Type B pancreatic cell (in vitro differentiated cells): ENCODE measurements at regions not wholly inside any gene's neighbourhood (a gene's known extent, or its start where the extent isn't known, plus 50 kb on each side); places are given as distances from the start of the nearest gene placed in this dataset.

Experiments
- DNase-seq: peaks from one replicate; pipeline ENCODE4 v3.0.0; 2021; ENCODE audit warnings: mixed read lengths; ENCODE audit not compliant: unreplicated experiment; ENCODE audit errors: extremely low spot score
- H3K27ac Mint-ChIP-seq: 2 replicates; pipeline ENCODE4 v1.8.0; 2021; ENCODE audit warnings: mild to moderate bottlenecking, mixed read lengths
- H3K27me3 Mint-ChIP-seq: 2 replicates; pipeline ENCODE4 v1.8.0; 2021; ENCODE audit warnings: mixed read lengths
- H3K36me3 Mint-ChIP-seq: 2 replicates; pipeline ENCODE4 v1.8.0; 2021; ENCODE audit warnings: mixed read lengths
- H3K4me1 Mint-ChIP-seq: one replicate; pipeline ENCODE4 v1.8.0; 2021; ENCODE audit warnings: mixed read lengths; ENCODE audit not compliant: unreplicated experiment
- H3K4me3 Mint-ChIP-seq: 2 replicates; pipeline ENCODE4 v1.8.0; 2021; ENCODE audit warnings: mild to moderate bottlenecking, mixed read lengths
- H3K9me3 Mint-ChIP-seq: 2 replicates; pipeline ENCODE4 v1.8.0; 2021; ENCODE audit warnings: mixed read lengths
- TF ChIP-seq, protein P1 (sequence below): fragments of 200-600 bp; sonication (generic); conservative IDR thresholded peaks from 2 replicates; pipeline ENCODE4 v1.5.0; 2021; ENCODE audit warnings: antibody characterized with exemption, mild to moderate bottlenecking

DNA sequence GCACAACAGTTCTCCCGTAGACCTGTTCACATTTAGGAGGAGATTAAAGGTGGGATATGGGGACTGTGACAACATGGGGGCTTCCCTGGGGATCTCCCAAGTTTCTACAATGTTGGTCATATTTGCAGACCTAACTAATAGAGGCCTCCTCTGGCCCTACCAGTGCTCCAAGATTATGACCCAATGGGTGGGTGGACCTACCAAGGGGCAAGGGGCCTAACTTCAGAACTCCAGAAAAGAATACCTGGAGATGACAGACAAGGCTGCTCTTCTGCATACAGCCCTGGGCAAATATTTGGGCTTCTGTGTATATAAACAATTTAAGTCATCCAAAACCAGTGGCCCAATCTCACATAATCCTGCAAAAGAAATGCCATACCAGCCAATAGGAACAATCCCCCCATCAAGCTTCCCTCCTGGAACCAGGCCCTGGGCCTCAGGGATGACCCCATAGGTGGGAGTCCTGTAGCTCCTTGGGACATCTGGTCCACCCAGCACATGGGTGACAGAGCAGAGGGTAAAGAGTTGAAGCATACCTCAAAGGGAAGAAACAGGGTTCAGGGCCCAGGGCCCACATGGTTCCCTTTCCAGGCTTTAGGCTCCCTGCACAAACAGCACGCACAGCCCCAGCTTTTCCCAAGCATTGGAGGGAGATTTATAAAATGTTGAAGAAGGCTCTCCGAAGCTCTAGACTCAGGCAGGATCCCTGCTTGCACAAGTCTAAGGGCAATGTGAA is 86.1 kb upstream of the CHST15 start:
- TF ChIP-seq, protein P1, sequence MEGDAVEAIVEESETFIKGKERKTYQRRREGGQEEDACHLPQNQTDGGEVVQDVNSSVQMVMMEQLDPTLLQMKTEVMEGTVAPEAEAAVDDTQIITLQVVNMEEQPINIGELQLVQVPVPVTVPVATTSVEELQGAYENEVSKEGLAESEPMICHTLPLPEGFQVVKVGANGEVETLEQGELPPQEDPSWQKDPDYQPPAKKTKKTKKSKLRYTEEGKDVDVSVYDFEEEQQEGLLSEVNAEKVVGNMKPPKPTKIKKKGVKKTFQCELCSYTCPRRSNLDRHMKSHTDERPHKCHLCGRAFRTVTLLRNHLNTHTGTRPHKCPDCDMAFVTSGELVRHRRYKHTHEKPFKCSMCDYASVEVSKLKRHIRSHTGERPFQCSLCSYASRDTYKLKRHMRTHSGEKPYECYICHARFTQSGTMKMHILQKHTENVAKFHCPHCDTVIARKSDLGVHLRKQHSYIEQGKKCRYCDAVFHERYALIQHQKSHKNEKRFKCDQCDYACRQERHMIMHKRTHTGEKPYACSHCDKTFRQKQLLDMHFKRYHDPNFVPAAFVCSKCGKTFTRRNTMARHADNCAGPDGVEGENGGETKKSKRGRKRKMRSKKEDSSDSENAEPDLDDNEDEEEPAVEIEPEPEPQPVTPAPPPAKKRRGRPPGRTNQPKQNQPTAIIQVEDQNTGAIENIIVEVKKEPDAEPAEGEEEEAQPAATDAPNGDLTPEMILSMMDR, result no peak
- H3K27me3 Mint-ChIP-seq, result peaks cover 6% of the 10 kb centered on the region
- H3K36me3 Mint-ChIP-seq, result no peaks in the 10 kb centered on the region
- DNase-seq, result no peak
- no peak overlapping the region for H3K4me3 Mint-ChIP-seq
- no peaks in the 10 kb centered on the region for H3K9me3 Mint-ChIP-seq
- peaks cover 7% of the 10 kb centered on the region for H3K4me1 Mint-ChIP-seq
- no peak overlapping the region for H3K27ac Mint-ChIP-seq

DNA sequence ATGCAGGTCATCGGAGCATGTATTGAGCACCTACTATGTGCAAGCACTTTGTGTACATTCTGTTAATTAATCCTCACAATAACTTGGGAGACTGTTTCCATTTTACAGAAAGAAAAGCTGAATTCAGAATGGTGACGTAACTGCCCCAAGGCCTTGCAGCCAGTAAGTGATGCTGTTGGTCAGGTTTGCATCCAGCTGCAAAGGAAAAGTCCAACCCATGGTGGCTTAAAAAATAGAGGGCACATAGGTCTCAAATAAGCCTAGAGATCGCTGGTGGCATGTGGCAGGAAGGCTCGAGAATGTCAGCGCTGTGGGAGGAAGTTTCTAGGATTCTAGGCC is 83.8 kb upstream of the CHST15 start:
- no peak overlapping the region for H3K4me3 Mint-ChIP-seq
- no peaks in the 10 kb centered on the region for H3K9me3 Mint-ChIP-seq
- peaks cover 6% of the 10 kb centered on the region for H3K4me1 Mint-ChIP-seq
- TF ChIP-seq, protein P1, result no peak
- H3K36me3 Mint-ChIP-seq, result no peaks in the 10 kb centered on the region
- peaks cover 6% of the 10 kb centered on the region for H3K27me3 Mint-ChIP-seq
- no peak overlapping the region for H3K27ac Mint-ChIP-seq
- no peak for DNase-seq

DNA sequence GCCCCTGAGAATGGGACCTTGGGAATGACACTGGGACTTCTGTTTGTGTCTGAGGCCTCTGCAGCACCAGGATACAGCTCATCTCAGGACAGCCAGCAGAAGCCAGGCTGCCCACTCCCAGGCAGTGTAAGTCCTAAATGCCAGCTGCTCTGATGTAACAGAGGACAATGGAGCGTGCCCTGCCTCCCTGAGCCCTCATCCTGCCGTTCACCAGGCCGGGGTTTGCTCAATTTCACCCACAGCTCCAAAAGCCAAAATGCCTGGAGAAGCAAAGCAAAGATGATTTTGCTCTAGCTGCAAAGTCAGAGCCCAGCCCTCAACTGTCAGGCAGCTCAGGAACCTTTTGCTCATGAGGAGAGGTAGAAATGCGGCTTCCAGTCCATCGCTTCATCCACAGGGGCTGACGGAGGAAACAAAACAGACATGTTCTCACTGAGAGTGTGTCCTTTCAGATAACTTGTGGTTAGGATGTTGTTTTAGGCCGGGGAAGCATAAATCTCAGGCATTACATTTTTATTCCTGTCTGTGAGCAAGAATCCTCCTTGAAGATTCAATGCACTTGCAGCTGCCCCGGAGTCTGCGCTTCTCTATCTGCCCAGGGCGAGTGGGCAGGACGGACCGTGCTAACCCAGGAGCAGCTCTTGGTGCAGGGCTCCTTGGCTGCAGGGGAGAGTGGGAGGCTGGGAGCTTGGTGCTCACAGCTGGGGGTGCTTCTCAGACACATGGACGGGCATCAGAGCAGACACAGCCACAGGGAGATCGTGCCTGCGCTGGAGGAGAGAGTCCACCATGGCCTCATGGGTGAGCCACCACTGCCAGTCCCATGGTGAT is 83.2 kb upstream of the CHST15 start:
- no peak overlapping the region for H3K27ac Mint-ChIP-seq
- H3K9me3 Mint-ChIP-seq, result no peaks in the 10 kb centered on the region
- TF ChIP-seq, protein P1, result no peak
- H3K4me3 Mint-ChIP-seq, result no peak overlapping the region
- H3K4me1 Mint-ChIP-seq, result peaks cover 9% of the 10 kb centered on the region
- peaks cover 6% of the 10 kb centered on the region for H3K27me3 Mint-ChIP-seq
- no peaks in the 10 kb centered on the region for H3K36me3 Mint-ChIP-seq
- DNase-seq, result no peak

DNA sequence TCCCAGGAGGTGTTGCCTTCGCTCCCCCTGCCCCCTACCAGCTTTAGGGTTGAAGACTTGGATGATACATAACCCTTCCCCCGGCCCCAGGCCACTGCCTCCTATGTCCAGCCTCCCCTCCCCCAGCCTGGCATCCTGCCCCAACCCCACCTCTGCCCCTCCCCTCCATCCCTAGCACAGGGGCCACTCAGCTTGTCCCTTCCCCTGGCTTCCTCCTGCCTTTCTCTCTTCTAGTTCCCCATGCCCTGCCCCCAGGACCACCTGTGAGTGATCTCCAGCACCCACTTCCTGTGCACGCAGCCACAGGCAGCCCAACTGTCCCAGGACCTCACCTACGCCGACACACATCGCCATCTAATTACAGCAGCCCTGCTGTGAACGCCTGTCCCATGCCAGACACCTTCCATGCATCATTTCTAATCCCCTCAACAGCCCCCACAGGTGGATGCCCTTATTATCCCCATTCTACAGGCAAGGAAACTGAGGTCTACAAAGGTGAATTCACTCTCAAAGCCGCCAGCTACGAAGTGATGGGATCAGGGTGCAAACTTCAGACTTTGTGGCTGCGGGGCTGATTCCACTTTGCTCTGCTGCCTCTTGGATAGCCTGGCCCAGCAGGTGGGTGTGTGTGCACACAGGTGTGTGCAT is 82.4 kb upstream of the CHST15 start:
- H3K27ac Mint-ChIP-seq, result no peak overlapping the region
- no peak for DNase-seq
- H3K4me1 Mint-ChIP-seq, result peaks cover 9% of the 10 kb centered on the region
- H3K4me3 Mint-ChIP-seq, result no peak overlapping the region
- H3K9me3 Mint-ChIP-seq, result no peaks in the 10 kb centered on the region
- TF ChIP-seq, protein P1, result no peak
- H3K27me3 Mint-ChIP-seq, result peaks cover 6% of the 10 kb centered on the region
- H3K36me3 Mint-ChIP-seq, result no peaks in the 10 kb centered on the region

DNA sequence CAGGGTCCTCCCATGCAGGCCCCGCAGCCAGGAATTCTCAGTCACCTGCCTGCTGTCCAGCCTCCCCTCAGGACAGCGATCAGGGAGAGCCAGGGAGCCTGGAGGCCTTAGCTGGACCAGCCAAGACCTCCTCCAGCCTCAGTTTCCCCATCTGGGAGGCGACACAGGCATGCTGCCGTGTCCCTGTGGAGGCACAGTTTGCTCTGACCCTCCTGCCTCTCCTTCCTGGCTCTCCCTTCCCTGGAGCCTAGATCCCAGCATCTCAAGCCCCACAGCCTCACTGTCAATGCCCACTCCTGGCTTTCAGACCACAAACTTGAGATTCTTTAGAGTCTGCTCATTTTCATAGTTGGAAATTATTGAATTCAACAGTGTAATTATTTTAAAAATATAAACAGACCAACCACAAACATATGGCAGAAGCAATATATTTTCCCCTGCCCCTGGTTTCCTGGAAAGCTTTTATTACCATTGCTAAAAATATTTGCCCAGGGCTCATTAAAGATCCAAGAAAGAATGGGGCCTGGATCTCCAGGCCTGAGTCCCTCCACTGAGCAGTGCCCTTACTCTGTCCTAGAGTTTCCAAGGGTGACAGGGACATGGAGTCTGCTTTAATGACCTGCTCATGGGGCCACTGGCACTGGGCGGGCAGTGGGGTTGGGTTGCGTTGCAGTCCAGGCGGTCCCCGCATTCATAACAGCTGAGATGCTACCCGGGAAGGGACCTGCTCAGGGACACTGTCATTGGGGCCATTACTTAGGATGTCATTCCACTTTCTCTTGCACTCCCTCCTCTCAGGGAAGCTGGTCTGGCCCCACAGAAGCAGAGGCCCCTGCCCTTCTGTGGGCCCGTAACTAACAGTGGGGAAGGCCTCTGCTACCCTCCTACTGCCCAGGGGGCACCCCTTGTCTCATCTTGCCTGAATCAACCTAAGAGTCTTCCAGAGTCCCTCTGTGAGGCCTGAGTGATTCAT is 81.6 kb upstream of the CHST15 start:
- Mint-ChIP-seq H3K27ac (no peak overlapping the region), H3K9me3 (no peaks in the 10 kb centered on the region), H3K4me1 (peaks cover 9% of the 10 kb centered on the region), H3K27me3 (peaks cover 6% of the 10 kb centered on the region), H3K36me3 (no peaks in the 10 kb centered on the region), H3K4me3 (no peak overlapping the region)
- no peak for DNase-seq
- TF ChIP-seq, protein P1, result no peak
